Thyroid gland (tissue), 4 donors: ENCODE measurements at regions not wholly inside any gene's neighbourhood (a gene's known extent, or its start where the extent isn't known, plus 50 kb on each side); places are given as distances from the start of the nearest gene placed in this dataset.

Experiments used
- CTCF ChIP-seq, 6 experiments: fragments of 200-600 bp in 3 of 6; fragments of 450-650 bp in 3 of 6; sonication (generic) in 3 of 6; IDR thresholded peaks; one replicate each; pipeline ENCODE4 v1.5.1; 2016 to 2019; ENCODE audit warnings: antibody characterized with exemption in 6 of 6, mild to moderate bottlenecking in 2 of 6, inconsistent platforms in 1 of 6, moderate library complexity in 1 of 6
- POLR2A ChIP-seq, 2 donors: fragments of 450-650 bp; IDR thresholded peaks; one replicate each; pipeline ENCODE4 v1.6.1; 2017; ENCODE audit warnings: antibody characterized with exemption in 2 of 2, mild to moderate bottlenecking in 2 of 2, moderate library complexity in 1 of 2

GRCh38 chr19:28394725-28395124 lies 818.2 kb downstream of the UQCRFS1 start:
- TF ChIP-seq POLR2A (IDR thresholded peaks at IDR 0.05): no peak
- TF ChIP-seq CTCF (IDR thresholded peaks at IDR 0.05): no peak
